ENCODE measurements at regions not wholly inside any gene's neighbourhood (a gene's known extent, or its start where the extent isn't known, plus 50 kb on each side); places are given as distances from the start of the nearest gene placed in this dataset.

DNA sequence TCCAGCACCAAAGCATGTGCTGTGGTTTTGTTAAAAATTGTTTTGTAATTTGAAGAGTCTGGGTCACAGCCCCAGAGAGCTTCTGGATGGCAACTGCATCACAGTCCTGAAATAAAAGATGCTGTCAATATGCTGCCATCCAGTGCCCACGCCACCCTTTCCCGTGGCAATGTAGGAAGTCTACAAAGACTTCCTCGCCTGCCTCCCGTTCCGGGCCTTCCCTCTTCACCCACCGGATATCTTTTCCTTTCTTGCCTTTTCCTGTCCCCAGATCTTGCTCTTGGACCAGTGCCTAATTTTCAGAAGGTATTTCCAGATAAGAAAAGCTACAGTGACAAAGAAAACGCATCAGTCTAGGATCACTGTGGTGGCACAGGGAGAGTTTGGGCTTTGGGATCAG is 85.3 kb upstream of the RNU6-1 start:
- no peaks in the 10 kb centered on the region for H3F3A ChIP-seq (ENCODE audit: insufficient read depth)
- no peak overlapping the region for H2AFZ ChIP-seq (ENCODE audit: low read depth, low read length, severe bottlenecking)
- H3K9me3 ChIP-seq (ENCODE audit: insufficient read depth, low read length): no peaks in the 10 kb centered on the region
- H3K27me3 ChIP-seq (ENCODE audit: low read length): no peaks in the 10 kb centered on the region
- H3K36me3 ChIP-seq (ENCODE audit: low read length): no peaks in the 10 kb centered on the region
- no peak overlapping the region for H3K9ac ChIP-seq (ENCODE audit: low read length)
- H3K4me3 ChIP-seq (ENCODE audit: insufficient read depth, low read length, poor library complexity, severe bottlenecking): no peak overlapping the region
- H3K27ac ChIP-seq (ENCODE audit: low read depth, low read length): no peak overlapping the region
- H4K20me1 ChIP-seq (ENCODE audit: low read depth, low read length): no peaks in the 10 kb centered on the region
- H3K9me2 ChIP-seq (replicated peaks; ENCODE audit: insufficient read depth, low read length): no peaks in the 10 kb centered on the region
- no peaks in the 10 kb centered on the region for H3K79me2 ChIP-seq (ENCODE audit: insufficient read depth, low read length)
- H3K4me2 ChIP-seq (ENCODE audit: low read depth, low read length, poor library complexity, severe bottlenecking): no peak overlapping the region
- TF ChIP-seq, protein P1, sequence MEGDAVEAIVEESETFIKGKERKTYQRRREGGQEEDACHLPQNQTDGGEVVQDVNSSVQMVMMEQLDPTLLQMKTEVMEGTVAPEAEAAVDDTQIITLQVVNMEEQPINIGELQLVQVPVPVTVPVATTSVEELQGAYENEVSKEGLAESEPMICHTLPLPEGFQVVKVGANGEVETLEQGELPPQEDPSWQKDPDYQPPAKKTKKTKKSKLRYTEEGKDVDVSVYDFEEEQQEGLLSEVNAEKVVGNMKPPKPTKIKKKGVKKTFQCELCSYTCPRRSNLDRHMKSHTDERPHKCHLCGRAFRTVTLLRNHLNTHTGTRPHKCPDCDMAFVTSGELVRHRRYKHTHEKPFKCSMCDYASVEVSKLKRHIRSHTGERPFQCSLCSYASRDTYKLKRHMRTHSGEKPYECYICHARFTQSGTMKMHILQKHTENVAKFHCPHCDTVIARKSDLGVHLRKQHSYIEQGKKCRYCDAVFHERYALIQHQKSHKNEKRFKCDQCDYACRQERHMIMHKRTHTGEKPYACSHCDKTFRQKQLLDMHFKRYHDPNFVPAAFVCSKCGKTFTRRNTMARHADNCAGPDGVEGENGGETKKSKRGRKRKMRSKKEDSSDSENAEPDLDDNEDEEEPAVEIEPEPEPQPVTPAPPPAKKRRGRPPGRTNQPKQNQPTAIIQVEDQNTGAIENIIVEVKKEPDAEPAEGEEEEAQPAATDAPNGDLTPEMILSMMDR (IDR thresholded peaks at IDR 0.05; ENCODE audit: insufficient read depth, low read length, poor library complexity, severe bottlenecking): no peak
- TF ChIP-seq EZH2phosphoT487 (conservative IDR thresholded peaks at IDR 0.05; ENCODE audit: low read length): no peak

DNA sequence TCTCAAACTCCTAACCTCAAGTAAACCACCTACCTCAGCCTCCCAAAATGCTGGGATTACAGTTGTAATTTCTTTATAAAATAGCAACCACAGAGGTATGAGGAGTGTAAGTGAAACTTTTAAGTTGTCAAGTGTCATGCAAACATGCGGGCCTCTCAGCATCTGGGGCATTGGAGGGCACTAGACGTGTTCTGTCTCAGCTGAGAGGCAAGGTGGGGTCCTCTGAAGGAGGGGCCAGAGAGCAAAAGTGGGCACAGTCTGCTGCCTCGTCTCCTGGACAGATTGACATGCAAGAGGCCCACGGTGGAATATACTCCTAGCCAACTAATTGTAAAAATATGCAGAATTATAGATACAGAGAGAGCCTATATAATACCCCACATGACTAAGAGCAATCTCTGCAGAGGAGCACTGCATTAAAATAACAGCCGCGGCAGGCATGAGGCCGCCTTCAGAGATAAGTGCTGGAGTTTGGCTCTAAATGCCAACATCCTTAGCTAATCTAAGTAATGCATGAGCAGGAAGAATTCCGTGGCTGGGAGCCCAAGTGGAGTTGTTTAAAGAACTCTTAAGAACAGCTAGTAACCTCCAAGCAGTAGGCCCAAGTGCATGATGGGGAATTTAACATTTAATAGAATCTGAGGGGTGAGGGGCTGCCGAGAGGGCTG is 87.8 kb upstream of the RNU6-1 start:
- H3K9ac ChIP-seq (ENCODE audit: low read length): no peak overlapping the region
- no peaks in the 10 kb centered on the region for H3K79me2 ChIP-seq (ENCODE audit: insufficient read depth, low read length)
- H3K4me2 ChIP-seq (ENCODE audit: low read depth, low read length, poor library complexity, severe bottlenecking): no peak overlapping the region
- no peaks in the 10 kb centered on the region for H3F3A ChIP-seq (ENCODE audit: insufficient read depth)
- no peaks in the 10 kb centered on the region for H4K20me1 ChIP-seq (ENCODE audit: low read depth, low read length)
- no peaks in the 10 kb centered on the region for H3K36me3 ChIP-seq (ENCODE audit: low read length)
- H3K27ac ChIP-seq (ENCODE audit: low read depth, low read length): no peak overlapping the region
- H3K9me3 ChIP-seq (ENCODE audit: insufficient read depth, low read length): no peaks in the 10 kb centered on the region
- H3K27me3 ChIP-seq (ENCODE audit: low read length): no peaks in the 10 kb centered on the region
- H2AFZ ChIP-seq (ENCODE audit: low read depth, low read length, severe bottlenecking): no peak overlapping the region
- H3K9me2 ChIP-seq (replicated peaks; ENCODE audit: insufficient read depth, low read length): no peaks in the 10 kb centered on the region
- TF ChIP-seq, protein P1 (IDR thresholded peaks at IDR 0.05; ENCODE audit: insufficient read depth, low read length, poor library complexity, severe bottlenecking): no peak
- TF ChIP-seq EZH2phosphoT487 (conservative IDR thresholded peaks at IDR 0.05; ENCODE audit: low read length): no peak
- H3K4me3 ChIP-seq (ENCODE audit: insufficient read depth, low read length, poor library complexity, severe bottlenecking): no peak overlapping the region

DNA sequence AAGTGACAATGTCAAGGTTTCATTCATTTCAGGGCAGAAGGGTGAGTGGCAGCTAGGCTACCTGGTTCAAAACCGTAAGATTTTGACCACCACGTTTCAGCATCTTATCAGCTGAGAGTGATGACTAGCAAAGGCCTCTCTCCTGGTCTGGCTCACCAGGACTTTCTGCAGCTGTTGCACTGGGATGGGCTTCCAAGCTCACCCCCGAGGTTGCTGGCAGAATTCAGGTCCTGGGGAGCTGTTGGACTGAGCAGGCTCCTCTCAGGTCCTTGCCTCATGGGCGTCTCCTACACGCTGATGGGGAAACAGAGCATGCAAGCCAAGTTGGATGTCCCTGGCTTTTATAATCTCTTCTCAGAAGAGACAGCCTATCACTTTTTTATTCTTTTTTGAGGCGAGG is 88.8 kb upstream of the RNU6-1 start:
- TF ChIP-seq, protein P1 (IDR thresholded peaks at IDR 0.05; ENCODE audit: insufficient read depth, low read length, poor library complexity, severe bottlenecking): no peak
- no peak for TF ChIP-seq EZH2phosphoT487 (conservative IDR thresholded peaks at IDR 0.05; ENCODE audit: low read length)
- Histone ChIP-seq H3K27me3 (ENCODE audit: low read length) (no peaks in the 10 kb centered on the region), H3K36me3 (ENCODE audit: low read length) (no peaks in the 10 kb centered on the region)

More for the DNA sequence above, 88.8 kb upstream of the RNU6-1 start:
- H3F3A ChIP-seq (ENCODE audit: insufficient read depth): no peaks in the 10 kb centered on the region
- H3K79me2 ChIP-seq (ENCODE audit: insufficient read depth, low read length): no peaks in the 10 kb centered on the region
- no peaks in the 10 kb centered on the region for H3K9me2 ChIP-seq (replicated peaks; ENCODE audit: insufficient read depth, low read length)
- no peaks in the 10 kb centered on the region for H4K20me1 ChIP-seq (ENCODE audit: low read depth, low read length)
- no peak overlapping the region for H3K27ac ChIP-seq (ENCODE audit: low read depth, low read length)
- no peak overlapping the region for H3K4me3 ChIP-seq (ENCODE audit: insufficient read depth, low read length, poor library complexity, severe bottlenecking)
- H2AFZ ChIP-seq (ENCODE audit: low read depth, low read length, severe bottlenecking): no peak overlapping the region
- no peak overlapping the region for H3K9ac ChIP-seq (ENCODE audit: low read length)
- H3K4me2 ChIP-seq (ENCODE audit: low read depth, low read length, poor library complexity, severe bottlenecking): no peak overlapping the region
- H3K9me3 ChIP-seq (ENCODE audit: insufficient read depth, low read length): no peaks in the 10 kb centered on the region

All from SU-DHL-6 (cell line).